ENCODE measurements at regions not wholly inside any gene's neighbourhood (a gene's known extent, or its start where the extent isn't known, plus 50 kb on each side); places are given as distances from the start of the nearest gene placed in this dataset.

- no peak for DNase-seq (ENCODE audit: low read depth in 2 of 2)
- H3K4me3 ChIP-seq (replicated peaks in 1 of 2; ENCODE audit: low read depth in 2 of 2, low read length in 2 of 2) = no peak overlapping the region
- no peak for TF ChIP-seq CTCF (IDR thresholded peaks at IDR 0.05; ENCODE audit: low read depth, low read length)
Measured at GRCh38 chr6:134599079-134599478, 281.2 kb upstream of the SGK1 start.

GRCh38 chr6:134596191-134596590 lies 278.3 kb upstream of the SGK1 start:
- DNase-seq (ENCODE audit: low read depth in 2 of 2) = no peak
- no peak for TF ChIP-seq CTCF (IDR thresholded peaks at IDR 0.05; ENCODE audit: low read depth, low read length)
- H3K4me3 ChIP-seq (replicated peaks in 1 of 2; ENCODE audit: low read depth in 2 of 2, low read length in 2 of 2) = no peak overlapping the region

GRCh38 chr6:134594881-134595280 lies 277.0 kb upstream of the SGK1 start:
- no peak for DNase-seq (ENCODE audit: low read depth in 2 of 2)

GRCh38 chr6:134593887-134594286 lies 276.0 kb upstream of the SGK1 start:
- TF ChIP-seq CTCF (IDR thresholded peaks at IDR 0.05; ENCODE audit: low read depth, low read length) = no peak
- no peak for DNase-seq (ENCODE audit: low read depth in 2 of 2)
- no peak overlapping the region for H3K4me3 ChIP-seq (replicated peaks in 1 of 2; ENCODE audit: low read depth in 2 of 2, low read length in 2 of 2)

More at GRCh38 chr6:134594881-134595280, 277.0 kb upstream of the SGK1 start:
- no peak overlapping the region for H3K4me3 ChIP-seq (replicated peaks in 1 of 2; ENCODE audit: low read depth in 2 of 2, low read length in 2 of 2)
- TF ChIP-seq CTCF (IDR thresholded peaks at IDR 0.05; ENCODE audit: low read depth, low read length) = no peak

GRCh38 chr6:134593442-134593841 lies 275.5 kb upstream of the SGK1 start:
- DNase-seq (ENCODE audit: low read depth in 2 of 2) = no peak
- TF ChIP-seq CTCF (IDR thresholded peaks at IDR 0.05; ENCODE audit: low read depth, low read length) = no peak
- H3K4me3 ChIP-seq (replicated peaks in 1 of 2; ENCODE audit: low read depth in 2 of 2, low read length in 2 of 2) = no peak overlapping the region

GRCh38 chr6:134593024-134593423 lies 275.1 kb upstream of the SGK1 start:
- H3K4me3 ChIP-seq (replicated peaks in 1 of 2; ENCODE audit: low read depth in 2 of 2, low read length in 2 of 2) = no peak overlapping the region
- no peak for TF ChIP-seq CTCF (IDR thresholded peaks at IDR 0.05; ENCODE audit: low read depth, low read length)
- no peak for DNase-seq (ENCODE audit: low read depth in 2 of 2)

- no peak for TF ChIP-seq CTCF (IDR thresholded peaks at IDR 0.05; ENCODE audit: low read depth, low read length)
- no peak overlapping the region for H3K4me3 ChIP-seq (replicated peaks in 1 of 2; ENCODE audit: low read depth in 2 of 2, low read length in 2 of 2)
- peak; percentile 30 to 47 for DNase-seq (ENCODE audit: low read depth in 2 of 2)
Measured at GRCh38 chr6:134590449-134590848, 272.5 kb upstream of the SGK1 start.

Measured in cardiac fibroblast (primary cell).